ENCODE measurements at regions not wholly inside any gene's neighbourhood (a gene's known extent, or its start where the extent isn't known, plus 50 kb on each side); places are given as distances from the start of the nearest gene placed in this dataset.

DNA sequence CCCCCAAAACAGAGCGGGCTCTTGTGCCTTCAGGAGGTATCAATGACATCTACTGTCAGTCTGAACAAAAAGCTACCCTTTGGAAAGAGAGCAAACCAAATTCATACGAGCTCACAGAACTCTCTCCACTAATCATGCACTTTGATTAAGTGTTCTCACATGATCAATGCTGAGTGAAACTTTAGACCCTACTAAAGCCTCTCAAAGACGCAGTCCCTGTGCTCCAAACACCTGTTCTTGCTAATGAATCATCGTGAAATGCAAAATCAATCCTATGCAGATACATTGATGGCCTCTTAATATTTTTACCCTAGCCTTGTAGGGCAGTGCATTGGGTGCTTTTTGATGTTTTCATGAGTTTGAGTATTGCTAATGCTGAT is 113.4 kb downstream of the ZBTB18 start:
- Histone ChIP-seq H3K36me3 (replicated peaks in 1 of 2; ENCODE audit: control insufficient read depth in 2 of 2, insufficient read depth in 2 of 2, low read length in 2 of 2) (no peaks in the 10 kb centered on the region), H3K27ac (replicated peaks; ENCODE audit: low read length) (no peak overlapping the region), H2BK12ac (ENCODE audit: low read length) (no peak overlapping the region), H3K14ac (ENCODE audit: low read length) (no peak overlapping the region), H3K27me3 (ENCODE audit: control insufficient read depth in 3 of 3, insufficient read depth in 3 of 3, low read depth in 1 of 3, low read length in 3 of 3) (no peaks in the 10 kb centered on the region), H3K4ac (ENCODE audit: low read length) (no peak overlapping the region), H3K18ac (ENCODE audit: low read length) (no peak overlapping the region), H3K23ac (ENCODE audit: low read depth, low read length, poor library complexity) (no peak overlapping the region), H2BK5ac (ENCODE audit: low read length) (no peak overlapping the region), H3K4me2 (ENCODE audit: insufficient read depth, low read length, poor library complexity, severe bottlenecking) (no peak overlapping the region), H4K8ac (ENCODE audit: low read depth, low read length) (no peak overlapping the region), H2BK120ac (ENCODE audit: low read depth, low read length) (no peak overlapping the region), H3K79me1 (ENCODE audit: low read depth, low read length) (no peaks in the 10 kb centered on the region), H4K91ac (ENCODE audit: low read depth, low read length, poor library complexity) (no peak overlapping the region), H3K9me3 (replicated peaks in 1 of 2; ENCODE audit: control insufficient read depth in 2 of 2, insufficient read depth in 1 of 2, low read depth in 1 of 2, low read length in 2 of 2) (peaks cover 2 to 3% of the 10 kb centered on the region in 2 donors), H2AFZ (ENCODE audit: low read length) (no peak overlapping the region), H3K4me3 (ENCODE audit: low read length in 2 of 2) (no peak overlapping the region), H2AK5ac (ENCODE audit: low read depth, low read length) (no peak overlapping the region), H3K9ac (ENCODE audit: low read depth, low read length, poor library complexity) (no peak overlapping the region), H3K4me1 (ENCODE audit: control insufficient read depth in 2 of 2, insufficient read depth in 1 of 2, low read depth in 1 of 2, low read length in 2 of 2) (peaks cover 8 to 28% of the 10 kb centered on the region in 2 donors), H2BK15ac (ENCODE audit: low read length) (no peak overlapping the region)
- DNase-seq (ENCODE audit: low spot score), result no peak
- no CpG with 5 or more reads among the region's 4 CpGs for WGBS, 2 donors (ENCODE audit: extremely low coverage in 2 of 2, insufficient read length in 2 of 2, insufficient replicate concordance in 1 of 2)

GRCh38 chr1:244165021-244165420 is 113.9 kb downstream of the ZBTB18 start:
- H2BK120ac ChIP-seq (ENCODE audit: low read depth, low read length), result no peak overlapping the region
- H3K9ac ChIP-seq (ENCODE audit: low read depth, low read length, poor library complexity), result no peak overlapping the region
- no peak for DNase-seq (ENCODE audit: low spot score)
- H3K4me1 ChIP-seq (ENCODE audit: control insufficient read depth in 2 of 2, insufficient read depth in 1 of 2, low read depth in 1 of 2, low read length in 2 of 2), result peaks cover 8 to 27% of the 10 kb centered on the region in 2 donors
- no CpG with 5 or more reads among the region's 3 CpGs for WGBS, 2 donors (ENCODE audit: extremely low coverage in 2 of 2, insufficient read length in 2 of 2, insufficient replicate concordance in 1 of 2)
- H3K18ac ChIP-seq (ENCODE audit: low read length), result no peak overlapping the region
- no peak overlapping the region for H2BK5ac ChIP-seq (ENCODE audit: low read length)
- H2BK15ac ChIP-seq (ENCODE audit: low read length), result no peak overlapping the region
- H3K36me3 ChIP-seq (replicated peaks in 1 of 2; ENCODE audit: control insufficient read depth in 2 of 2, insufficient read depth in 2 of 2, low read length in 2 of 2), result no peaks in the 10 kb centered on the region
- H3K14ac ChIP-seq (ENCODE audit: low read length), result no peak overlapping the region
- no peak overlapping the region for H3K27ac ChIP-seq (replicated peaks; ENCODE audit: low read length)
- H3K4me2 ChIP-seq (ENCODE audit: insufficient read depth, low read length, poor library complexity, severe bottlenecking), result no peak overlapping the region
- no peak overlapping the region for H3K23ac ChIP-seq (ENCODE audit: low read depth, low read length, poor library complexity)
- H3K9me3 ChIP-seq (replicated peaks in 1 of 2; ENCODE audit: control insufficient read depth in 2 of 2, insufficient read depth in 1 of 2, low read depth in 1 of 2, low read length in 2 of 2), result peaks cover 2 to 3% of the 10 kb centered on the region in 2 donors
- no peaks in the 10 kb centered on the region for H3K79me1 ChIP-seq (ENCODE audit: low read depth, low read length)
- H3K4ac ChIP-seq (ENCODE audit: low read length), result no peak overlapping the region
- no peak overlapping the region for H4K91ac ChIP-seq (ENCODE audit: low read depth, low read length, poor library complexity)
- H2AK5ac ChIP-seq (ENCODE audit: low read depth, low read length), result no peak overlapping the region
- H2AFZ ChIP-seq (ENCODE audit: low read length), result no peak overlapping the region
- H3K4me3 ChIP-seq (ENCODE audit: low read length in 2 of 2), result no peak overlapping the region
- no peak overlapping the region for H2BK12ac ChIP-seq (ENCODE audit: low read length)
- H4K8ac ChIP-seq (ENCODE audit: low read depth, low read length), result no peak overlapping the region
- H3K27me3 ChIP-seq (ENCODE audit: control insufficient read depth in 3 of 3, insufficient read depth in 3 of 3, low read depth in 1 of 3, low read length in 3 of 3), result no peaks in the 10 kb centered on the region

DNA sequence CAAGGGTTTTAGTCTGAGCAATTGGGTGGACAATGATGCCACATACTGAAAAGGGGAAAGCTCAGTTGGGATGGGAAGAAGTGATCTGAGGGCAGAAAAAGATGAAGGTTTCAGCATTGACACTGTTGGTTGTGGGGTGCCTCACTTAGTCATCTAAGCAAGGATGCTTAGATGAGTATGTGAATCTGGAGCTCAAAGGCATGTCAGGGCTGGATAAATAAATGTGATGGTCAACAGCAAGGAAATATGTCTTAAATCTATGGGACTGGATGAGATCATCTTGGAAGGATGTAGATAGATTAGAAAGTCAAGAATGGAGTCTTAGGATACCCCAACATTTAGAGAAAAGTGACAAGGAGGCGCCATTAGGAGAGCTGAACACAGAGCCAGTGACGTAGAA is 114.6 kb downstream of the ZBTB18 start:
- Histone ChIP-seq H2AFZ (ENCODE audit: low read length) (no peak overlapping the region), H2BK5ac (ENCODE audit: low read length) (peak overlapping the region; percentile 45), H3K4me2 (ENCODE audit: insufficient read depth, low read length, poor library complexity, severe bottlenecking) (no peak overlapping the region), H4K8ac (ENCODE audit: low read depth, low read length) (no peak overlapping the region), H3K4ac (ENCODE audit: low read length) (no peak overlapping the region), H2AK5ac (ENCODE audit: low read depth, low read length) (no peak overlapping the region), H3K14ac (ENCODE audit: low read length) (no peak overlapping the region), H3K27me3 (ENCODE audit: control insufficient read depth in 3 of 3, insufficient read depth in 3 of 3, low read depth in 1 of 3, low read length in 3 of 3) (no peaks in the 10 kb centered on the region), H3K23ac (ENCODE audit: low read depth, low read length, poor library complexity) (no peak overlapping the region), H2BK12ac (ENCODE audit: low read length) (no peak overlapping the region), H3K36me3 (replicated peaks in 1 of 2; ENCODE audit: control insufficient read depth in 2 of 2, insufficient read depth in 2 of 2, low read length in 2 of 2) (no peaks in the 10 kb centered on the region), H3K4me1 (ENCODE audit: control insufficient read depth in 2 of 2, insufficient read depth in 1 of 2, low read depth in 1 of 2, low read length in 2 of 2) (peaks cover 8 to 20% of the 10 kb centered on the region in 2 donors), H3K9me3 (replicated peaks in 1 of 2; ENCODE audit: control insufficient read depth in 2 of 2, insufficient read depth in 1 of 2, low read depth in 1 of 2, low read length in 2 of 2) (peaks cover 2 to 3% of the 10 kb centered on the region in 2 donors), H4K91ac (ENCODE audit: low read depth, low read length, poor library complexity) (no peak overlapping the region), H3K4me3 (ENCODE audit: low read length in 2 of 2) (no peak overlapping the region), H3K18ac (ENCODE audit: low read length) (no peak overlapping the region), H3K79me1 (ENCODE audit: low read depth, low read length) (no peaks in the 10 kb centered on the region), H3K9ac (ENCODE audit: low read depth, low read length, poor library complexity) (no peak overlapping the region), H2BK120ac (ENCODE audit: low read depth, low read length) (no peak overlapping the region), H2BK15ac (ENCODE audit: low read length) (no peak overlapping the region), H3K27ac (replicated peaks; ENCODE audit: low read length) (no peak overlapping the region)
- DNase-seq (ENCODE audit: low spot score), result no peak
- no CpG with 5 or more reads among the region's 2 CpGs for WGBS, 2 donors (ENCODE audit: extremely low coverage in 2 of 2, insufficient read length in 2 of 2, insufficient replicate concordance in 1 of 2)

DNA sequence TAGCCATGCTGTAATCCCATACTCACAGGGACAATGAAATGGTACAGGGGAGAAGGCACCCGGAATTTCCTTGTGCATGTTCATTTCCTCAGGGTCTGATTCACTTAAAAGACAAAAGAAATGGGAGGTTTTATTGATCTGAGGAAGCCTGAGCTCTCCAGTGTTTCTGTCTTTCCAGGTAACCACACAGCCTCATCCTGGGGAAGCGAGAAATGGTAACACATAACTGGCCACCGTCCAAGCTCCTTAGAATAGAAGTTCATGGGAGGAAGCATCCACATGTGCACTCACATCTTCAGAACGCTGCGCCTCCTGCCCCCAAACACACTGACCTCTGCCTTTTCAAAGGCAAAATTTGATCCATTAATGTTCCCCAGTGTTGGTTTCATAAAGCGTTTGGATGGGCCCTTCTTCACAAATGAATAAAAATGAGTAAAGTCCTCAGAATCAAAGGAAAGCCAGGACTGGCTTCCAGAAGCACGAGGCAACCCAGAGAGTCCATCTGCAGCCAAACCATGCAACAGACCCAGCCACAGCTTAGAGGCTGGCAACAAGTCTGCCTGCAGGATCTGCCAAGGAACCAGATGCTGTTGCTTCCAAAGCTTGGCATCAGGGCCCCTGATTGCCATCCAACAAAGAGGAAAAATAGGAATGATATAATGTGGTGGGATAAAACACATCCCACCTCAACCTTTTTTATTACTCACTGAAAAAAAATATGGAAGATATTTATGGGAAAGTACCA is 120.3 kb downstream of the ZBTB18 start:
- H3K27ac ChIP-seq (replicated peaks; ENCODE audit: low read length), result no peak overlapping the region
- H3K4me1 ChIP-seq (ENCODE audit: control insufficient read depth in 2 of 2, insufficient read depth in 1 of 2, low read depth in 1 of 2, low read length in 2 of 2), result peaks cover 5 to 6% of the 10 kb centered on the region in 2 donors
- no peak overlapping the region for H2BK120ac ChIP-seq (ENCODE audit: low read depth, low read length)
- H3K9ac ChIP-seq (ENCODE audit: low read depth, low read length, poor library complexity), result no peak overlapping the region
- H2BK5ac ChIP-seq (ENCODE audit: low read length), result no peak overlapping the region
- no peak overlapping the region for H3K4me2 ChIP-seq (ENCODE audit: insufficient read depth, low read length, poor library complexity, severe bottlenecking)
- no peak overlapping the region for H3K14ac ChIP-seq (ENCODE audit: low read length)
- H2BK15ac ChIP-seq (ENCODE audit: low read length), result no peak overlapping the region
- H3K4me3 ChIP-seq (ENCODE audit: low read length in 2 of 2), result no peak overlapping the region
- H4K91ac ChIP-seq (ENCODE audit: low read depth, low read length, poor library complexity), result no peak overlapping the region
- no peak overlapping the region for H3K23ac ChIP-seq (ENCODE audit: low read depth, low read length, poor library complexity)
- DNase-seq (ENCODE audit: low spot score), result no peak
- no peaks in the 10 kb centered on the region for H3K27me3 ChIP-seq (ENCODE audit: control insufficient read depth in 3 of 3, insufficient read depth in 3 of 3, low read depth in 1 of 3, low read length in 3 of 3)
- no peak overlapping the region for H2AK5ac ChIP-seq (ENCODE audit: low read depth, low read length)
- no peak overlapping the region for H3K18ac ChIP-seq (ENCODE audit: low read length)
- H3K9me3 ChIP-seq (replicated peaks in 1 of 2; ENCODE audit: control insufficient read depth in 2 of 2, insufficient read depth in 1 of 2, low read depth in 1 of 2, low read length in 2 of 2), result no peaks in the 10 kb centered on the region
- H3K4ac ChIP-seq (ENCODE audit: low read length), result no peak overlapping the region
- no CpG with 5 or more reads among the region's 7 CpGs for WGBS, 2 donors (ENCODE audit: extremely low coverage in 2 of 2, insufficient read length in 2 of 2, insufficient replicate concordance in 1 of 2)
- no peaks in the 10 kb centered on the region for H3K36me3 ChIP-seq (replicated peaks in 1 of 2; ENCODE audit: control insufficient read depth in 2 of 2, insufficient read depth in 2 of 2, low read length in 2 of 2)
- H2BK12ac ChIP-seq (ENCODE audit: low read length), result no peak overlapping the region
- H2AFZ ChIP-seq (ENCODE audit: low read length), result no peak overlapping the region
- no peaks in the 10 kb centered on the region for H3K79me1 ChIP-seq (ENCODE audit: low read depth, low read length)
- no peak overlapping the region for H4K8ac ChIP-seq (ENCODE audit: low read depth, low read length)
